ENCODE measurements at regions not wholly inside any gene's neighbourhood (a gene's known extent, or its start where the extent isn't known, plus 50 kb on each side); places are given as distances from the start of the nearest gene placed in this dataset.

GRCh38 chr6:85362652-85363310 lies 87.1 kb upstream of the NT5E start:
- Histone ChIP-seq H3K4me3 (no peak overlapping the region), H3K27me3 (ENCODE audit: control insufficient read depth in 3 of 3, insufficient read depth in 3 of 3, low read length in 2 of 3) (no peaks in the 10 kb centered on the region), H3K36me3 (ENCODE audit: control insufficient read depth in 4 of 4, insufficient read depth in 4 of 4, low read length in 4 of 4) (no peaks in the 10 kb centered on the region), H3K4me1 (ENCODE audit: control insufficient read depth in 5 of 5, insufficient read depth in 5 of 5, low read length in 5 of 5) (peaks cover 0 to 2% (median 0%) of the 10 kb centered on the region in 5 donors), H3K9me3 (ENCODE audit: control insufficient read depth in 4 of 4, insufficient read depth in 3 of 4, low read length in 3 of 4) (no peaks in the 10 kb centered on the region), H3K27ac (ENCODE audit: low read depth in 1 of 2, low read length in 1 of 2) (no peak overlapping the region), H3K9ac (ENCODE audit: insufficient read depth in 1 of 2, low read length in 2 of 2) (no peak overlapping the region)
- 95 to 96% methylated on average over 2 of the region's 2 CpGs for WGBS, 2 donors
- DNase-seq (no peak), ATAC-seq (ENCODE audit: insufficient read depth, low FRiP score) (no peak)
- TF ChIP-seq CTCF (IDR thresholded peaks at IDR 0.05; ENCODE audit: control extremely low read depth, extremely low read depth), result no peak

GRCh38 chr6:85361643-85362014 lies 88.3 kb upstream of the NT5E start:
- DNase-seq (no peak), ATAC-seq (ENCODE audit: insufficient read depth, low FRiP score) (peak; percentile 45)
- Histone ChIP-seq H3K36me3 (ENCODE audit: control insufficient read depth in 4 of 4, insufficient read depth in 4 of 4, low read length in 4 of 4) (no peaks in the 10 kb centered on the region), H3K4me3 (no peak overlapping the region), H3K27ac (ENCODE audit: low read depth in 1 of 2, low read length in 1 of 2) (peak overlapping the region in 1 of 2 donors; percentile 33), H3K4me1 (ENCODE audit: control insufficient read depth in 5 of 5, insufficient read depth in 5 of 5, low read length in 5 of 5) (peaks cover 0 to 2% (median 0%) of the 10 kb centered on the region in 5 donors), H3K9ac (ENCODE audit: insufficient read depth in 1 of 2, low read length in 2 of 2) (no peak overlapping the region), H3K27me3 (ENCODE audit: control insufficient read depth in 3 of 3, insufficient read depth in 3 of 3, low read length in 2 of 3) (no peaks in the 10 kb centered on the region), H3K9me3 (ENCODE audit: control insufficient read depth in 4 of 4, insufficient read depth in 3 of 4, low read length in 3 of 4) (no peaks in the 10 kb centered on the region)
- no peak for TF ChIP-seq CTCF (IDR thresholded peaks at IDR 0.05; ENCODE audit: control extremely low read depth, extremely low read depth)
- WGBS, 2 donors, result 93 to 95% methylated on average over 2 of the region's 2 CpGs

- TF ChIP-seq CTCF (IDR thresholded peaks at IDR 0.05; ENCODE audit: control extremely low read depth, extremely low read depth), result no peak
- Histone ChIP-seq H3K4me1 (ENCODE audit: control insufficient read depth in 5 of 5, insufficient read depth in 5 of 5, low read length in 5 of 5) (peaks cover 0 to 2% (median 0%) of the 10 kb centered on the region in 5 donors), H3K36me3 (ENCODE audit: control insufficient read depth in 4 of 4, insufficient read depth in 4 of 4, low read length in 4 of 4) (no peaks in the 10 kb centered on the region), H3K9ac (ENCODE audit: insufficient read depth in 1 of 2, low read length in 2 of 2) (no peak overlapping the region), H3K27ac (ENCODE audit: low read depth in 1 of 2, low read length in 1 of 2) (no peak overlapping the region), H3K4me3 (no peak overlapping the region), H3K9me3 (ENCODE audit: control insufficient read depth in 4 of 4, insufficient read depth in 3 of 4, low read length in 3 of 4) (no peaks in the 10 kb centered on the region), H3K27me3 (ENCODE audit: control insufficient read depth in 3 of 3, insufficient read depth in 3 of 3, low read length in 2 of 3) (no peaks in the 10 kb centered on the region)
- 19 to 58% methylated on average over 1 of the region's 1 CpG for WGBS, 2 donors
- DNase-seq, result no peak
- peak; percentile 92 for ATAC-seq (ENCODE audit: insufficient read depth, low FRiP score)
Measured at GRCh38 chr6:85360794-85361642, 88.9 kb upstream of the NT5E start.

Data from lung (tissue), 11 donors.